Thyroid gland (tissue), 4 donors: ENCODE measurements at regions not wholly inside any gene's neighbourhood (a gene's known extent, or its start where the extent isn't known, plus 50 kb on each side); places are given as distances from the start of the nearest gene placed in this dataset.

Experiments
- POLR2A ChIP-seq, 2 donors: fragments of 450-650 bp; IDR thresholded peaks; one replicate each; pipeline ENCODE4 v1.6.1; 2017; ENCODE audit warnings: antibody characterized with exemption in 2 of 2, mild to moderate bottlenecking in 2 of 2, moderate library complexity in 1 of 2
- TF ChIP-seq, protein P1 (sequence below), 6 experiments: fragments of 200-600 bp in 3 of 6; fragments of 450-650 bp in 3 of 6; sonication (generic) in 3 of 6; IDR thresholded peaks; one replicate each; pipeline ENCODE4 v1.5.1; 2016 to 2019; ENCODE audit warnings: antibody characterized with exemption in 6 of 6, mild to moderate bottlenecking in 2 of 6, inconsistent platforms in 1 of 6, moderate library complexity in 1 of 6

DNA sequence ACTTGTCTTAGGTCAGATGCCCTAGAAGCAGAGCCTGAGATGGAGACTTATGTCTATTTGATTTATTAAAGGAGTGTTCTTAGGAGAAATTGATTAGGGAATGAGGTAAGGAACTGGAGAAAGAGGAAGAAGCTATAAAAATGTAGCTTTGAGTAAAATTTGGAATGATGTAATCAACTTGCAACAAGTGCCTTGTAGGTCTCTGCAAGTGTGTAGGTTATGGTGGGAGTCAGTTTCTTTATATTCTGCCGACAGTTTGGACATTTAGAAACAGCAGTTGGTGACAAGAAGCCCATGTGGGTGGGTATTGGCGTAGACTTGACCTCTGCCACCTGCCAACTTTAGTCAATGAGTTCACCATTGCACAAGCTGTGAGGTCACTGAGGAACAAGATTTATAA lies 986.5 kb downstream of the CDH18 start:
- TF ChIP-seq, protein P1, sequence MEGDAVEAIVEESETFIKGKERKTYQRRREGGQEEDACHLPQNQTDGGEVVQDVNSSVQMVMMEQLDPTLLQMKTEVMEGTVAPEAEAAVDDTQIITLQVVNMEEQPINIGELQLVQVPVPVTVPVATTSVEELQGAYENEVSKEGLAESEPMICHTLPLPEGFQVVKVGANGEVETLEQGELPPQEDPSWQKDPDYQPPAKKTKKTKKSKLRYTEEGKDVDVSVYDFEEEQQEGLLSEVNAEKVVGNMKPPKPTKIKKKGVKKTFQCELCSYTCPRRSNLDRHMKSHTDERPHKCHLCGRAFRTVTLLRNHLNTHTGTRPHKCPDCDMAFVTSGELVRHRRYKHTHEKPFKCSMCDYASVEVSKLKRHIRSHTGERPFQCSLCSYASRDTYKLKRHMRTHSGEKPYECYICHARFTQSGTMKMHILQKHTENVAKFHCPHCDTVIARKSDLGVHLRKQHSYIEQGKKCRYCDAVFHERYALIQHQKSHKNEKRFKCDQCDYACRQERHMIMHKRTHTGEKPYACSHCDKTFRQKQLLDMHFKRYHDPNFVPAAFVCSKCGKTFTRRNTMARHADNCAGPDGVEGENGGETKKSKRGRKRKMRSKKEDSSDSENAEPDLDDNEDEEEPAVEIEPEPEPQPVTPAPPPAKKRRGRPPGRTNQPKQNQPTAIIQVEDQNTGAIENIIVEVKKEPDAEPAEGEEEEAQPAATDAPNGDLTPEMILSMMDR (IDR thresholded peaks at IDR 0.05) = no peak
- TF ChIP-seq POLR2A (IDR thresholded peaks at IDR 0.05) = no peak
